Cardiac septum (tissue), 1 donor: ENCODE measurements at regions not wholly inside any gene's neighbourhood (a gene's known extent, or its start where the extent isn't known, plus 50 kb on each side); places are given as distances from the start of the nearest gene placed in this dataset.

Source experiments
- DNase-seq: peaks from one replicate; pipeline ENCODE4 v3.0.0-alpha.2; 2020; ENCODE audit warnings: low spot score
- intact Hi-C: fragments of 100-400 bp; cut with DNase I; formaldehyde crosslinking; loops from one replicate; pipeline ENCODE4 v1.14.0; 2022
- donor health status: DM: no; HTN: no; CAD: no.

DNA sequence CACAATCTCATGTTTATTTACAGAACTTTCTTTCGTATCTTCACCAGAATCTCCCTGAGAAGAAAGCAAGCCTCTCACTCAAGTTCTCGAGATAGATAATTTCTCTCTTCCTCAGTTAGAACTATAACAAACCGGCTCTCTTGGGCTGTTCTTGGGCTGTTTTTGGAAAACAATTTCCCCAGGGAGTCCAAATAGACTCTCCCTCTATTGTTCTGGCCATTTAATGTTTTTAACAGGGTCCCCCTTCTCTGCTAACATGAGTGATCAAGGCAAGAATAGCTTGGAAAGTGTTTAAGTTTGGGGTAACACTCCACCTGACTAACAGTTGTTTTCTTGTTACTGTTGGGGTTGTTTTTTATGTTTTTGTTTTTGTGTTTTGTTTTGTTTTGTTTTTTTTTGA lies 64.8 kb upstream of the UCN3 start:
- no peak for DNase-seq
- intact Hi-C loops = loop anchor here (5.0 kb wide), 1 partner anchor 82 kb away; no protein-coding TSS in a partner anchor

DNA sequence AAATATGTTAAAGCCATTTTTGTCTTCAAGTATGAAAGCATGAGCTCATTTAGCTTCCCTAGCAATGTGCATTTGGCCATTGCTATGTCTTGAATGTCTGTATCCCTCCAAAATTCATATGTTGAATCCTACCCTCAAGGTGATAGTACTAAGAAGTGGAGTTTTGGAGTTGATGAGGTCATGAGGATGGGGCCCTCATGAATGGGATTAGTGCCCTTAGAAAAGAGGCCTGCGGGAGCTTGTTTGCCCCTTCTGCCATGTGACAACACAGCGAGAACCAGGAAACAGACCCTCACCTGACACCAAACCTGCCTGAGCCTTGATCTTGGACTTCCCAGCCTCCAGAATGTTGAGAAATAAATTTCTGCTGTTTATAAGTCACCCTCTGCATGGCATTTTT lies 61.3 kb upstream of the UCN3 start:
- intact Hi-C loops = no loop called here
- no peak for DNase-seq

DNA sequence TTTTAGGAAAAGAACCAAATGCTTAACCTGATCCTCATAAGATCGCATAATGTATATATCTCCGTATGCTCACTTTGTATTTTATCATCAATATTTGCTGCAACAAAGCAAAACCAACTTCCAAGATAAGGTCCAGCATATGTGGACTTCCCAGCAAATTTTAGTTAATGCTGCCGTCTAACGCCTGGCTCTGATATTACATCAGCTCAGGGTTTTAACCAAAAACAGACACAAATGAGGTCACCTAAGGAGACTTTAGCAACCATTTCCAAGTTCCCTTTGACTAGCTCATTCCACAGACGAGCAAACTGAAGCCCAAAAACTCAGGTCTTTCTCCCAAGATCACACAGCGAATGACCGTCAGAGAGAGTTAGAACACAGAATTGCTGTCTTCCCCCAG lies 59.4 kb upstream of the UCN3 start:
- no peak for DNase-seq
- intact Hi-C loops = no loop called here

DNA sequence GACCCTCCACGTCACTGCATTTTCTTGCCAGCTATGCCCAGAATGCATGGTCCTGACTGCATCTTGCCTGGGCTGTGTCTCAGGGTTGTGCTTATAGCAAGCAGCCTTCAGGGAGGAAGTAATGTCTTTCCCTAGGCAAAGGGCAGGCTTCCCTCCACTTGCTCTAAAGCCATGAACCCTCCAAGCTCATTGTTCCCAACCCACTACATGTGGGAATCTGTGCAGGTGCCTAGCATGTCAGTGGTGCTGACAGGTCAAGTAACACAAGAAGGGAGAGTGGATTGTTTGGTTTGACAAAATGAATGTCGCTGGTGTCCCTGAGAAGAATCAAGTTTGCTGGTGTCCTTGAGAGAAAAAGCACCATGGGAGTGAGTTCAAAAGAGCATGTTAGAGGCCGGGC lies 53.9 kb upstream of the UCN3 start:
- DNase-seq = no peak
- intact Hi-C loops = no loop called here

DNA sequence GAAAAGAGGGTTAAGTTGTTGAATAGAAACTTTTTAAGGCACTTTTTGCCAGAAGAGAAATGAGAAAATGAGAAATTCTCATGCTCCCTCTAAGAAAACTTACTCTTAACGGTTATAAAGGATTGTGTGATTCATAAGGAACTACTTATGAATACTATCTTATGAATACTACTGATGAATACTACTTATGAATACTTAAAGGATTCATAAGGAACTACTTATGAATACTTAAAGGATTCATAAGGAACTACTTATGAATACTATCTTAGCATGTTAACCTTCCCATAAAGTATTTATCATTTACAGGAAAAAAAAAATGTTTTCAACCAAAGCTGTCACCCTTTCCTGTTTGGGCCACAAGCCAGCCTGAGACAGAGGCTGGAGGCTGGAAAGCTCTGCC lies 53.1 kb upstream of the UCN3 start:
- intact Hi-C loops = no loop called here
- no peak for DNase-seq

DNA sequence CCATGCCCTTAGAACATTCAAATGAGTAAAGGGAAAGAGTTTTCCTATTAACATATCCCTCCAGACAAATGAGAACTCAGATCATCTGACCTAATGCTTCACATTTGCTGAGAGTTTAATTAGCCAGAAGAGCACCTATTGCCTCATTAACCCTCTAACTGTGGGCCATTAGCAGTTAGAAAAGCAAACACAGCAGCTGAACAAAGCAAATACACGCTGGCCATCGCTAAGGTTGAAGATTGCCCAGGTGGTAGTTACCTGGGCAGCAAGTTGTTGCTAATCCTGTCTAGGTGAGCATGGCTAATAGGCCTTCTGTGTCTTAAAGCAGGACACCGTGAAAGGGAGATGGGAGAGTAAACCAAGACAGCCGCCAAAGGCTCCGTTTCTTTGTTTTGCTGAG lies 49.9 kb upstream of the UCN3 start:
- intact Hi-C loops = no loop called here

More for the DNA sequence above, 49.9 kb upstream of the UCN3 start:
- DNase-seq = no peak
